Posterior vena cava (tissue), 2 donors: ENCODE measurements at regions not wholly inside any gene's neighbourhood (a gene's known extent, or its start where the extent isn't known, plus 50 kb on each side); places are given as distances from the start of the nearest gene placed in this dataset.
"Not testable (repeated sequence)": the region's sequence is repeated elsewhere in the genome, so short reads cannot be mapped to it uniquely, and the experiment has no call there.

Experiments
- DNase-seq: peaks from one replicate; pipeline ENCODE4 v3.0.0-alpha.2; 2020; ENCODE audit warnings: low spot score
- intact Hi-C, 2 donors: fragments of 100-400 bp; cut with DNase I; formaldehyde crosslinking; loops; one replicate each; pipeline versions ENCODE4 v1.14.1 to v1.14.2; 2022 to 2023
- donor health status: DM: yes; HTN: yes; CAD: no.
- donor health status: DM: yes; HTN: yes; CAD: no.

DNA sequence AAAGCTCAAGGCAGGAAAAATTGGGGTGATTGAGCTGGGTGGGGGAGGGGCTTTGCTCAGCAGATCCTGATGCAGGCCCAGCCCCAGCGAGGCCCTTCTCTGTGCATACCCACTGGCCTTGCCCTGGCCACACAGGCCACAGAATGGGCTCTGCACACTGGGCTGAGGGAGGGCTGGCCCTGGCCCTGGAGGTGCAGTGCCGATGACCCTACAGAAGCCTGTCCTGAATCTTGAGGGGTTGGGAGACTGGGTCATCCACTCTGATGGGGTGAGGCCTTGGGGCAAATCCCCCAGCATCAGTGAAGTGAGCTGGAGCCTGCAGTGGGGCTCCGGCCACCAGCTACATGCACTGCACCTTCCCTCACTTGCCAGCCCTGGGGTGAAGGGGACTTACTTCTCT, 153.1 kb downstream of the URI1 start:
- intact Hi-C loops, result no loop called here
- DNase-seq, result peak; percentile 40

DNA sequence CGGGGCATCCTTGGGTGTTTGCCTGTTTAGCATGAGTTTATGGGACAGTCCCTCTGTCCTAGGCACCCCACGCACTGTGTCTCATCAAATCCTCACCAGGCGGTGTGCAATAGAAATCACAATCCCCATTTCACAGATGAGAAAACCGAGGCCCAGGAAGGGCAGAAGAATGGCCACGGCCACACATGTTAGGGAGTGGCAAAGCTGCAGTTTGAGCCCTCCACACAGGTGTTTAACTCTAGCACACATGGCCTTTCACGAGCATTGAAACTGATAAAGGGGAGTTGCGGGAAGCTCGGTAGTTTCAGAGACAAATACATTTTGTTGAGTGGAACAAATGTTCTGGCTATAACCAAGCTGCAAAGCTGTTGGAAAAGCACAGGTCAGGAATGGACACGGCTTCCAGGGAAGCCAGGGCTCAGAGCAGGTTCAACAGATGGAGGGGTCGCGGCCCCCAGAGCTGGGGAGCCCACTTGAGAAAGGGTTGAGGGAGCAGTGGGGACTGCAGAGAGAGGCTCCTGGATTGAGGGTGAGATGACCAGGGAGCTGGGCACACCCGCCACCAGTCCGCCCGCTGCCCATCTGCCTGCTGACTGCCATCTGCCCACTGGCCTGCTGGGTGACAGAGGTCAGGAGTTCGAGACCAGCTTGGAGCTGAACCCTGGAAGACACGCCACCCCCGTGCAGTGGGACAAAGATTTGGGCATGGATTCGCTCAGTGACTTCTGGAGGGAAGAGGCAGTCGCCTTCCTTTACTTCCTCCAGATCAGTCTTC, 154.7 kb downstream of the URI1 start:
- intact Hi-C loops, result no loop called here
- peak; percentile 55 for DNase-seq

DNA sequence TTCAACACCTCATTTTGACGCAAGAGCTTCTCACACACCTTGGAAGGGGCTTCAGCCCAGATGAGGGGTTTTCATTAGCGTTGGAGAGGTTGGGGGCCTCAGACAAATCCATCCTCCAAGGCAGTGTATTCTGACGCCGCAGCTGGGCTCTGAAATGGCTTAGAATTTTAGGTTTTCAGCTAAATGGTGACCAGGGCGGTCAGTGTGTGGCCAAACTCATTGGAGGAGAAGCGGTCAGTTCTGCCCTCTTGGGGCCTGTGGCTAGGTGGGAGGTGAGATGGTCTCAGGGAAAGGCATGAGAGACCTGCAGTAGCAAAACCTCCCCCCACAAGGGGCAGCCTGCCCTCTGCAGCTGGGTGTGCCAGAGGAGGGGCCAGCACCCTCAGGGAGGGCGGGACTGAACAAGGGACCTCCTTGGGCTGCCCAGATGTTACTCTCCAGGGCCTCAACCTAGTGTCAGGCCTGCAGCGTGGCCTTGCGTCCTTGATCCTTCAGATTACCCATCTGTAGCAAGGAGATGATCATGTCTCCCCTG, 155.8 kb downstream of the URI1 start:
- DNase-seq, result peak; percentile 46
- intact Hi-C loops, result loop anchor here in 1 of 2 donors (1.0 kb wide), 1 partner anchor 32 kb away; no protein-coding TSS in a partner anchor

DNA sequence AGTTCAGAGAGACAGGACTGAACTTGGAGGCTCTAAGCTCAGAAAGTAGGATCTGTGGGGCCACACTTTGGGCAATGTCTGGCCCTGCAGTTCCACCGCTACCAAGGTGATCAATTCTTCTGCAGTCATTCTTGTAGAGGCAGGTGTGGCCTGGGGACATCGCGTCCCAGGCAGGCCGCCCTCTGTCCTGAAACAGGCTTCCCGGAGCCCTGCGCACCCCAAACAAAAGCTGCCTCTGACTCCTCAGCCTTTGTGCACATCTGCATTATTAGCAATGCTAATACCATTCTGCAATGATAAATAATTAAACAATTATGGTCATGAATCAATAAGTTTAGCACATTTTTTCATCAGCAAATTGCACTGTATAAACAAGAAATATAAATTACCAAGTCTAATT, 160.2 kb downstream of the URI1 start:
- intact Hi-C loops, result no loop called here
- DNase-seq, result peak; percentile 35

DNA sequence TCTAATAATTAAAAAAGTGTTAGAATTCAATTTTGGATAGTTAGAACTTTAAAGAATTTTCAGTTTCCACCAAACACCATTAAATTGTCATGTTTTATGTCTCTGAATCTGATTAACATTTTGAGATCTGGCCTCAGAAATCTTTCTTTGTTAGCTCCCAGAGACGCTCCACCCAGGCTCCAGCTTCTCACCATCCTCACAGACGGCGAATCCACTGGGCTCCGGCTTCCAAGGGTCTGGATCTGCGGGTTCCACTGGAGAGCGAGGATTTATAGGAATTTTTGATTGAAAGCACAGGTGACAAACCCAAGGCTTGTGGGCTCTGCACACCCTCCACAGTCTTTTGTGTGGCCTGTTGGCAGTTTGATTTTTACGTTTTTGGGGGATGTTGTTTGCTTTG, 160.6 kb downstream of the URI1 start:
- intact Hi-C loops, result no loop called here
- peak; percentile 42 for DNase-seq

DNA sequence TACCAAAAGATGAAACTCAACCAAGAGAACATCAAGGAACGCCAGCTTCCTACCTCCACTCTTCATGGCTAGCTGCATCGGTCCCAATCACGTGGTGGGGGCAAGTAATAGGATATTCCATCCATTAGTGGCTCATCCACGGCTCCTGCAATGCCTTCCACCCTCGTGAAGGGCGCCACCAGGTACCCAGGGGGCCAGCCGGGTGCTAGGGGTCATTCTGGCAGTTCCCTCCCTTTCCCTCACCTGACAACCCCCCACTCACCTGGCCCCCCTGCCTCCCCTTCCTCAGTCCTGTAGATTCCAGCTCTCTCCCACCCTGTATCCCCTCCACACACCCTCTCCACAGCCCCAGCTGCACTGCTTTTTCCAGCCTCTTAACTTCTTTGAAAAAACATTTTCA, 161.9 kb downstream of the URI1 start:
- intact Hi-C loops, result no loop called here
- peak; percentile 55 for DNase-seq

DNA sequence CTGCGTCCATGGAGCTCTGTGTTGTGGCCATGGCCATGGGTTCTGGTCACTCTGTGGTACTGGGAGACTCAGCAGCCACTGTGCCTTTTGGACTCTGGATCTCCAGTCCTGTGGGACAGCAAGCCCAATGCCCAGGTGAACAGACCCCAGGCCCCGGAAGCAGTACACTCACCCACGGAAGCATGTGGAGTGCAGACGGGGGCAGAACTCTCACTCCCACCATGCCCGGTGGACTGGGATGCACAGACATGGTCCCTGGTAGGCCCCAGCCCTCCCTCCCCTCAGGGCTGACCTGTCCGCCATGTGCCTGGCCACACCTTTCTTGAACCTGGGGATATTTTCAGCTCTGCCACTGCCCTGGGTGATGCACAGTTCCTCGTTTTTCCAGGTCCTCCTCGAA, 163.3 kb downstream of the URI1 start:
- intact Hi-C loops, result no loop called here
- DNase-seq, result peak; percentile 66

DNA sequence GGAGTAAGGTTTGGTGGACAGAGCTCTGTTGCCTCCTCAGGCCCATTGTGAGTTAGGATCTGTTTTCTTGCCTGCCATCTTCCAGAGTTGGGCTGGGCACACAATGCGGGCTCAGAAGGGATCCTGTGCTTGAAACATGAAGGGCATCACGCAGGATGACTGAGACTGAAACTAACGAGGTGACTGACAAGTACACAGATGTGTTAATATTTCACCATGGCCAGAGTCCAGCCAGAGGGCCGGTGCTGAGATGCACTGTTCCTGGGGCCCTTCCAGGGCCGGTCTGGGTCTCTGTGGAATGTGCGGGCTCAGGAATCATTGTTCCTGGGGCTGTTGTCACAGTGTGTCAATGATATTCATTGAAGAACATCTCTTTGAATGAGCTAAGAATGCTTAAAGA, 163.7 kb downstream of the URI1 start:
- peak; percentile 29 for DNase-seq
- intact Hi-C loops, result no loop called here

DNA sequence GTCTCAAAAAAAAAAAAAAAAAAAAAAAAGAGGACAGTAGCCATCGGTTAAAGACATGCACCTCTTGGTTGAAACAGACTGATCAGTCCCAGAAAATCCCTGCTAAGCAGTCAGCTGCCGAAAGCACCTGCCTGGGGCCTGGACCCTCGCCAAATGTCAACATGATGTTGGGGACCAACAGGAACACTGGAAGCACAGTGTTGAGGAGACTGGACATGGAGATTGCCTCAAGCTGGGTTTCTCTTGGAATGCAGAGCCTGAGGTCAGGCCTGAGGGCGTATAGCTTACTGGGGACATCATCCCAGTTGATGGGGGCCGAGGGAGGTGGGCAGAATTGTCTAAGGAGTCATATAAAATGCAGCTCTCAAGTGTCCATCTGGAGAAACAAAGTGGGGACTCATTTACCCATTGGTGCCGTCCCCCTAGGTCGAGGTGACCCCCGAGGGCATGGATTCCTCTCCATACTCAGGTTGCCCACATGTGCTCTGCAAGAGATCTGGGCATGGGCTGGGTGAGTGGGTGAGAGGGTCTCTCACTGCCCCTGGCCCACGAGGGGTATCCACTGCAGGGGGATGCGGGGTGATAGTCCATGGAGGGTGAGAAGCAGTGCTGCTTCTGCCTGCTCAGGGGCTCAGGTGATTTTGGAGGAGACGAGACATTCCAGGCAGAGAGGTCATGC, 164.5 kb downstream of the URI1 start:
- intact Hi-C loops, result no loop called here
- DNase-seq, result peak; percentile 53

DNA sequence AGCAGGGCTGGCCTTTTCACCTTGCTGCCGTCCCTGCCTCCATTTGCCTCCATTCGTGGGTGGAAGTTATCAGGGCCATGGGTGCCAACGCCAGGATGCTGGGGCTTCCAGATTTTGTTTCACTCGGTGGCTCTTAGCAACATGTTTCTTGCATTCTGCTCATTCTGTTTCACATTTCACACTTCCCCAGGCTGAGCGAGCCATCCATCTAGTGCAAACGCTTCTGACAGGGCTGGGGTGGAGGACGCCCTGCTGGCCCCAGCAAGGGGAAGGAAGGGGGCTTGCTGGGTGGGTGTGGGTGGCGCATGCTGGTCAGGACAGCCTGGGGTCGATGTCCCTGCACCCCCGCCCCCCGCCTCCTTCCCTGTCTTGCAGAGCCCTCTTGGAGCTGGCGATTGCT, 165.2 kb downstream of the URI1 start:
- intact Hi-C loops, result no loop called here
- DNase-seq, result peak; percentile 62

DNA sequence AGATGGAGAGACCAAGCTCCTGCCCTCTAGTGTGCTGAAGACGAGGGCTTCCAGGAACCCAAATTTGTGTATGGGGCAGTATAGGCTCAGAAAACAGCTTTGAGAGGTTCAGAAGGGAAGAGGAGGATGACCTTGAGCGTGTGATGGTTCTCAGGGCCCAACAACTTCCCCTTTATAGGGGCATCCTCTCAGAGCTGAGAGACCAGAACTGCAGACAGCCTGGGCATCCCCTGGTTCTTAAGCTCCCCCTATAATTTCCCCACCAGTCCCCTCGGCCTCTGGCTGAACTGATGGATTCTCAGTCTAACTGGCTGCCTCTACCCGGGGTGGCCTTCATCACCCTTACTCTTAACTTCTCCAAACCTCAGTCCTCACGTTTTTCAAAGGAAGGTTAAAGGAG, 167.5 kb downstream of the URI1 start:
- intact Hi-C loops, result no loop called here
- DNase-seq, result no peak

DNA sequence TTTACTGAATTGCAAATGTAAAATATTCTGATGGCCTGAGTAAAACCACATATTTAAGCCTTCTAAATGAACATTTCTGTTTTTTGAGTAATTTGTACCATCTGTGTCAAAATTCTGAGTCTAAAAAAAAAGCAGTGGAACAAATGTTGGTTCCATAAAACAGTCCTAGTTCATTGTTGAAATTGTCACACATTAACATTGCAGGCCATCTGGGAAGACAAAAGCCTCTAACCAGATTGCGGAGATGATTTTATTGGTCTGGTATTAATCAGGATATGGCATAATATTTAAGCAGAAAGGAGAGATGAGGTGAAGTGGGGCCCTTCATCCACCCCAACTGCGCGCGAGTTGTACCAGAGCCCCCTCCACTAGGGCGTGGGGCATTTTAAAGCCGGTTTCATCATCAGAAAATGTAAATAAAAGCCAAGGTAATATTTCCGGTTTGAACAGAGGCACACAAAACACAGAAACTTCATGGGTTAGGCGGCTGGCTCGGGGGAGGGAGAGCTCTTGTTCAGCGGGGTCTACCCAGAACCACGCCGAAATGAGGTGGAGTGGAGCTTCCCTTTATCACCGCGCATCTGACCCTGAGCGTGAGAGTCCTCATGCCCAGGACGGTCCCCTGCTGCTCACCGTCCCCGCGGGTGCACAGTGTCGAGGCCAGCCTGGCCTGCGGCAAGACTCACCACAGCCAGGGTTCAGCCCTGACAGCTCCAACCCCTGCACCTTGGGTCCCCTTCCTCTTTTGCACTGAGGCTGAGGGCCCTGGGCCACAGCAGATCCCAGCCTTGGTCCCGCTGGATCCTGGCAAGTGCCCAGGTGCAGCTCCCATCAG, 169.2 kb downstream of the URI1 start:
- intact Hi-C loops, result no loop called here

DNA sequence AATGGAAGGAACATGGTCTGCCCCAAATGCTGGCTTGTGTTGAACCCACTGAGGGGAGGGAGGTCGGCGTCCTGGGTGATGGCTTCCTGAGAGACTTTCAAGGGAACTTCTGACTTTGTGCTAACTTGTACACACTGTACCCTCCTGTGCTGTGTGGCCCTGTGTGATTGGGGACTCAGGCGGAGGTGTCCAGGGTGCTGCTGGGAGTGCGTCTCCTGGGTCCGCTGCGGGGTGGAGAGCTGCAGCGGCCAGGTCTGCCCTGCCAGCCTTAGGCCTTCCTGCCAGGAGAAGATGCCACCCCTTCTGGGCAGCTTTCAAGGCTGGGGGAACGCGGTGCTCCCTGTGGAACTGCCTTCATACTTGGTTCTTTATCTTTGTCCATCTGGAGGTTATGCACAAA, 170.1 kb downstream of the URI1 start:
- DNase-seq, result peak; percentile 57
- intact Hi-C loops, result no loop called here

More for the DNA sequence above, 169.2 kb downstream of the URI1 start:
- DNase-seq, result peak; percentile 68

DNA sequence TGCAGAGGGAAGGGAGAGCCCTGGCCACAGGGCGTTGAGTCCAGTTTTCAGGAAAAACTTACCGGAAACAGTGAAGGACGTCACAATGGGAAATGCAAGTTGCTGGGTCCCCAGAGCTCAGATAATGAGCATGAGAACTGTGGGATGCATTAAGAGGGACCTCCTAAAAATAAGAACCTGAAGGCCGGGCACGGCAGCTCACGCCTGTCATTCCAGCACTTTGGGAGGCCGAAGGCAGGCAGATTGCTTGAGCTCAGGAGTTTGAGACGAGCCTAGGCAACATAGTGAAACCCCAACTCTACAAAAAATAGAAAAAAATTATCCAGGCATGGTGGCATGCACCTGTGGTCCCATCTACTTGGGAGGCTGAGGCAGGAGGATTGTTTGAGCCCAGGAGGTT, 170.6 kb downstream of the URI1 start:
- intact Hi-C loops, result no loop called here
- peak; percentile 42 for DNase-seq

DNA sequence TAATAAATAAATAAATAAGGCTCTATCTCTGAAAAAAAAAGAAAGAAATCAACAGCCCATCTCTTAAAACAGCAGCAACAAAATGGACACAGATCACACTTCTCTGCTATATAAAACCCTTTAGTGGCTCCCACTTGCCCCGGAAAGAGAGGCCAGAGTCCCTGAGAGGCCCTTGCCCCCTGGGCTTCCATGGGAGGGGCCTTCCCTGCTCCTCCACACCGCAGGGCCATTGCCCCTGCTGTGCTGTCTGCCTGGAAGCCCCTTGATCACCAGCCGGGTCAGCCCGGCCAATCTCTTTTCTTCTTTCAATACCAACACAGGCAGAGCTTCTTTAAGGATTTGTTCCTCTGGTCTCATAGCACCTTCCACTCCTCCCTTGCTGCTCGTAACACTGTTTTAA, 171.1 kb downstream of the URI1 start:
- peak; percentile 30 for DNase-seq
- intact Hi-C loops, result no loop called here

DNA sequence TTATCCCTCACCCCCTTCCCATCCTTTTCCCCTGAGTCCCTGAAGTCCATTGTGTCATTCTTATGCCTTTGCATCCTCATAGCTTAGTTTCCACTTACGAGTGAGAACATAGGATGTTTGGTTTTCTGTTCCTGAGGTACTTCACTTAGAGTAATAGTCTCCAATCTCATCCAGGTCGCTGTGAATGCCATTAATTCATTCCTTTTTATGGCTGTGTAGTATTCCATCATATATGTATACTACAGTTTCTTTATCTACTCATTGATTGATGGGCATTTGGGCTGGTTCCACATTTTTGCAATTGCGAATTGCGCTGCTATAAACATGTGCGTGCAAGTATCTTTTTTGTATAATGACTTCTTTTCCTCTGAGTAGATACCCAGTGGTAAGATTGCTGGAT, 172.1 kb downstream of the URI1 start:
- DNase-seq, intact Hi-C loops: not testable (repeated sequence)

DNA sequence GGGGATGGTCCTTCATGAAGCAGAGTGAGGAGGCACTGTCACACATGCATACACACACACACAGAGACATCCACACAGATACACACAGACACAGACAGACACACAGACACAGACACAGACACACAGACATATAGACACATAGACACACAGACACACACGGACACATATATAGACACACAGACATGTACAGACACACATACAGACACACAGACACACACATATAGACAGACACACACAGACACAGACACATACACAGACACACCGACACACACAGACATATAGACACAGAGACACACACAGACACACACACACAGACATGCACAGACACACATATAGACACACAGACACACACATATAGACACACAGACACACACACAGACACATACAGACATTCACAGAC, 173.9 kb downstream of the URI1 start:
- peak; percentile 13 for DNase-seq
- intact Hi-C loops, result no loop called here

DNA sequence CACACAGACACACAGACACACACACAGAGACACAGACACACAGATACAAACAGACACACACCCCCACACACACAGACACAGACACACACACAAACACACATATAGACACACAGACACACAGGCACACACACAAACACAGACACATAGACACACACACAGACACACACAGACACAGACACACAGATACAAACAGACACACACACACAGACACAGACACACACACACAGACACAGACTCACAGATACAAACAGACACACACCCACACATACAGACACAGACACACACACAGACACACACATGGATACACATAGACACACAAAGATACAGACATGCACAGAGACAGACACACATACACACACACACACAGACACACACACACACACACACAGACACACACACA, 174.5 kb downstream of the URI1 start:
- peak; percentile 11 for DNase-seq
- intact Hi-C loops, result no loop called here

DNA sequence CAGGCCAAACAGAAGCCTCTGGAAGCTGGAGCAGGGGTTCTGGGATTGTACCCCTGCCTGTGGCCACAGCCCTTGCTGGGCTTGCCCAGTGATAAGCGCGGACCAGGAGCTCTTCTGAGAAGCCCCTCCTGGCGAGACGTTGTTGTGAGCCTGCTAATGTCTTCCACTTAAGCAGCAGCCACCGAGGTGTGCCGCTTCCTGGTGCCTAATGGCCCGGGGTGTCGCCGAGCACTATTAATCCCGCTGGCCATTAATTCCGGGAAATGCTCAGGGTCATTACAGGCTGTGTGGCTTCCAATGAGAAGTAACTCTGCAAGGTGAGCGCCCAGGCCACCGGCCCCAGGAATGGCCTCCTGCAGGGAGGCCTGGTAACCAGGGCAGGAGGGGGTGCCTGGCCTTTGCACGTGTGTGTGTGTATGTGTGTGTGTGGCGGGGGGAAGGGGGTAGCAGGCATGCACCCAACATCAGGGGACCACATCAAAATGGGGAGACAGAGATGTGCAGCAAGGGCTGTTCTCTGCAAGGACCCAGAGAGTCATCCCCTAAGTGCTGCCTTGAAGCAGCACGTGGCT, 175.0 kb downstream of the URI1 start:
- DNase-seq, result peak; percentile 70

More for the DNA sequence above, 175.0 kb downstream of the URI1 start:
- intact Hi-C loops, result no loop called here
